ENCODE measurements at regions not wholly inside any gene's neighbourhood (a gene's known extent, or its start where the extent isn't known, plus 50 kb on each side); places are given as distances from the start of the nearest gene placed in this dataset.

DNA sequence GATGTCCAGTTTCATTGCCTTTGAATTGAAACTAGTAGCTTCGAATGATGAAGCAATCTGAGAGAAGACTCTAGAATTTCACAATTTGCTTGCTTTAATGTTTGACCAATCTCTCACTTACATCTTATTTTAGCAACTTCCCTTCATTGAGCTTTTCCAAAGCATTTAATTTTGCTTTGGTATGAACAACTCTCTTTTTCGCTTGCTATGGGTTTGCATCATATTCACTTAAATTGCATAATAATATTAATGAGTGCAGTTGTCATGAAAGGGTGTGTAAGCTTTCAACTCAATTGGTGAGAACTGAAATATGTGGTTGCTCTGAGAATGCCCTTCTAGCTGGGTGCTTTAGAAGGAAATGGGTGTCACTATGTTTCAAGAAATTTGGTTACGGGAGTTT lies 309.2 kb downstream of the HLX start:
- H3K4me3 ChIP-seq (replicated peaks in 1 of 3), result no peak overlapping the region
- H3K4me1 ChIP-seq, result no peaks in the 10 kb centered on the region
- no peak overlapping the region for H3K27ac ChIP-seq
- intact Hi-C loops (cut with DNase I), result no loop called here
- TF ChIP-seq, protein P1, sequence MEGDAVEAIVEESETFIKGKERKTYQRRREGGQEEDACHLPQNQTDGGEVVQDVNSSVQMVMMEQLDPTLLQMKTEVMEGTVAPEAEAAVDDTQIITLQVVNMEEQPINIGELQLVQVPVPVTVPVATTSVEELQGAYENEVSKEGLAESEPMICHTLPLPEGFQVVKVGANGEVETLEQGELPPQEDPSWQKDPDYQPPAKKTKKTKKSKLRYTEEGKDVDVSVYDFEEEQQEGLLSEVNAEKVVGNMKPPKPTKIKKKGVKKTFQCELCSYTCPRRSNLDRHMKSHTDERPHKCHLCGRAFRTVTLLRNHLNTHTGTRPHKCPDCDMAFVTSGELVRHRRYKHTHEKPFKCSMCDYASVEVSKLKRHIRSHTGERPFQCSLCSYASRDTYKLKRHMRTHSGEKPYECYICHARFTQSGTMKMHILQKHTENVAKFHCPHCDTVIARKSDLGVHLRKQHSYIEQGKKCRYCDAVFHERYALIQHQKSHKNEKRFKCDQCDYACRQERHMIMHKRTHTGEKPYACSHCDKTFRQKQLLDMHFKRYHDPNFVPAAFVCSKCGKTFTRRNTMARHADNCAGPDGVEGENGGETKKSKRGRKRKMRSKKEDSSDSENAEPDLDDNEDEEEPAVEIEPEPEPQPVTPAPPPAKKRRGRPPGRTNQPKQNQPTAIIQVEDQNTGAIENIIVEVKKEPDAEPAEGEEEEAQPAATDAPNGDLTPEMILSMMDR (IDR thresholded peaks at IDR 0.05), result no peak
- no peak for TF ChIP-seq POLR2A (IDR thresholded peaks at IDR 0.05)
- H3K27me3 ChIP-seq, result no peaks in the 10 kb centered on the region
- no peaks in the 10 kb centered on the region for H3K36me3 ChIP-seq
- no peak for DNase-seq
- no peaks in the 10 kb centered on the region for H3K9me3 ChIP-seq
- 89 to 93% methylated on average over 3 of the region's 3 CpGs for WGBS, 2 donors

DNA sequence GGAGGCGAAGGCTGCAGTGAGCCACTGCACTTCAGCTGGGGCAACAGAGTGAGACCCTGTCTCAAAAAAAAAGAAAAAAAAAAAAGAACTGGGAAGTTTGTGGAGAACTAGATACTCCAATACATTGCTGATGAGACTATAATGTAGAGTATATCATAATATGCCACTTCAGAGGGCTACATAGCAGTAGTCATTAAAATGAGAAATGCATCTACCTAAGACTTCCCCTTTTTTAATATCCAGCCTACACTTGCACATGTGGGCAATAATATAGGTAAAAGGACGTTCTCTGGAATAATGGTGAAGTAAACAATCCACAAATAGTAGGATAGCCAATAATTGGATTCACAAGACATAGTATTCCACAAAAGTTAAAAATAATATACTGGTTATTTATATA lies 311.0 kb downstream of the HLX start:
- Histone ChIP-seq H3K4me1 (no peaks in the 10 kb centered on the region), H3K27ac (no peak overlapping the region), H3K9me3 (no peaks in the 10 kb centered on the region), H3K4me3 (replicated peaks in 1 of 3) (no peak overlapping the region), H3K27me3 (no peaks in the 10 kb centered on the region), H3K36me3 (no peaks in the 10 kb centered on the region)
- 88 to 91% methylated on average over 2 of the region's 2 CpGs for WGBS, 2 donors
- intact Hi-C loops (cut with DNase I), result no loop called here
- TF ChIP-seq, protein P1 (IDR thresholded peaks at IDR 0.05), result no peak
- TF ChIP-seq POLR2A (IDR thresholded peaks at IDR 0.05), result no peak
- no peak for DNase-seq

DNA sequence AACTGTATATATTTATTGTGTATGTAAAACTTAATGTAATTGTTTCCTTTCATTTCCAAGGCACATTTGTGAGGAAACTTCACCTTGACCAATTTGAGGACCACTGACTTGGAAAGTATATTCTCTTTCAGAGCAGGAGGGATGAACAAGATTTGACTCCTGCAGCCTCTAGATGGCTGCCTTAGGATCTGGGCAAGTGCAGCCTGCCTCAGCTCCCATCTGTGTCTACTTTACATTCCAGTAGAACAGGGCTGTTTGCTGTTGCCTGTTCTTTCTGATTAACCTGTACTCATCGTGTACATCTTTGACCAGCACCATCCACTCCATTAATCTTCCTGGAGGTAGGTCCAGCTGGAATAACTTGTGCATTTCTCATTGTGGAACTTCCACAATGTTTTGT lies 312.8 kb downstream of the HLX start:
- WGBS, 2 donors, result 83 to 85% methylated on average over 1 of the region's 1 CpG
- no peak for DNase-seq
- H3K27me3 ChIP-seq, result no peaks in the 10 kb centered on the region

DNA sequence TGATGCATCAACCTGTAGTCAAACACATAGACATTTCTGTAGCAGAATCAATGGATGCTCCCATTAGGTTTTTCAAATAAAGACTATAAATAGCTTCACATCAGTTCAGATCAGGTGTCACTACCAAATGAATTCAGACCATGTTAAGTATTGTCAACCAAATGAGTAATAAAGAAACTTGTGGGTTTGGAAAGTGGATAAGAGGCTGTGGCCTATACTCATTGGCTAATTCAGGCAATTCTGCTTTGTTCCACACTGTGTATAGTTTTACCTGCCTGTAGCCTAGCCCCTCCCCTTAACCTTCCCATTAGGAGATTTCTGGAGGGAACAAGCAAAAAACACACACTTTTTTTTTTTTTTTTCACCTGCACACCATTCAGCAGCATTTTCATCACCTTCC lies 321.2 kb downstream of the HLX start:
- no peak for DNase-seq
- peaks cover 15 to 16% of the 10 kb centered on the region in 2 donors for H3K4me1 ChIP-seq
- intact Hi-C loops (cut with DNase I), result loop anchor here (10.0 kb wide), 1 partner anchor 386 kb away; no protein-coding TSS in a partner anchor
- H3K4me3 ChIP-seq (replicated peaks in 1 of 3), result no peak overlapping the region
- H3K27me3 ChIP-seq, result no peaks in the 10 kb centered on the region
- H3K36me3 ChIP-seq, result no peaks in the 10 kb centered on the region
- H3K27ac ChIP-seq, result no peak overlapping the region
- H3K9me3 ChIP-seq, result no peaks in the 10 kb centered on the region
- no peak for TF ChIP-seq POLR2A (IDR thresholded peaks at IDR 0.05)
- TF ChIP-seq, protein P1 (IDR thresholded peaks at IDR 0.05), result no peak

More for the DNA sequence above, 312.8 kb downstream of the HLX start:
- H3K9me3 ChIP-seq, result no peaks in the 10 kb centered on the region
- no peak overlapping the region for H3K27ac ChIP-seq
- H3K4me1 ChIP-seq, result no peaks in the 10 kb centered on the region
- H3K4me3 ChIP-seq (replicated peaks in 1 of 3), result no peak overlapping the region
- intact Hi-C loops (cut with DNase I), result no loop called here
- H3K36me3 ChIP-seq, result no peaks in the 10 kb centered on the region
- TF ChIP-seq, protein P1 (IDR thresholded peaks at IDR 0.05), result no peak
- no peak for TF ChIP-seq POLR2A (IDR thresholded peaks at IDR 0.05)

DNA sequence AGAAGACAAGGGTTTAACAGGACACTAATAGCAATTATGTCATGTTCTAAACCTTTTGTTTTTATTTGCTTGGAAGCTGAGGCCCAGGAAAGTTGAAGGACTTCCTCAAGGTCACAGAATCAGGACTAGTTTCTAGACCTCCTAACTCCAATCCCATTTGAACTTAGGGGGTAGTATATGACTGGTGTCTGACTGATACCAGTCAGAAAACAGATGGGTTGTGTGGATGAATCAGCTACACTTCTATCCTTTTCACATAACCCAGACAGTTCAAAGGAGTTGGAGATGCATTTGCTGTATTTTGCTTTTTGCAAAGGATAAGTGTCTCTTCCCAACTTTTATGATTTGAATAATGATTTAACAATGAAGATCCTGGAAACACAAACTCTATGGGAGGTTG lies 322.5 kb downstream of the HLX start:
- no peaks in the 10 kb centered on the region for H3K27me3 ChIP-seq
- peaks cover 15 to 16% of the 10 kb centered on the region in 2 donors for H3K4me1 ChIP-seq
- no peaks in the 10 kb centered on the region for H3K9me3 ChIP-seq
- no peak for DNase-seq
- no peak overlapping the region for H3K27ac ChIP-seq
- H3K4me3 ChIP-seq (replicated peaks in 1 of 3), result no peak overlapping the region
- TF ChIP-seq, protein P1 (IDR thresholded peaks at IDR 0.05), result no peak
- no peaks in the 10 kb centered on the region for H3K36me3 ChIP-seq
- intact Hi-C loops (cut with DNase I), result loop anchor here (10.0 kb wide), 1 partner anchor 387 kb away; no protein-coding TSS in a partner anchor

All from thyroid gland (tissue), 4 donors.